ENCODE measurements at regions not wholly inside any gene's neighbourhood (a gene's known extent, or its start where the extent isn't known, plus 50 kb on each side); places are given as distances from the start of the nearest gene placed in this dataset.
A peak's percentile ranks its signal among the peaks of the same experiment; 100 is the strongest.
"Not testable (repeated sequence)": the region's sequence is repeated elsewhere in the genome, so short reads cannot be mapped to it uniquely, and the experiment has no call there.

- DNase-seq = no peak
Measured at GRCh38 chr17:14604591-14605266, 303.8 kb downstream of the HS3ST3B1 start.

- DNase-seq = no peak
Measured at GRCh38 chr17:14596224-14596623, 295.3 kb downstream of the HS3ST3B1 start.

GRCh38 chr17:14595656-14596055 lies 294.8 kb downstream of the HS3ST3B1 start:
- DNase-seq = no peak

GRCh38 chr17:14594690-14595089 lies 293.8 kb downstream of the HS3ST3B1 start:
- no peak for DNase-seq

DNA sequence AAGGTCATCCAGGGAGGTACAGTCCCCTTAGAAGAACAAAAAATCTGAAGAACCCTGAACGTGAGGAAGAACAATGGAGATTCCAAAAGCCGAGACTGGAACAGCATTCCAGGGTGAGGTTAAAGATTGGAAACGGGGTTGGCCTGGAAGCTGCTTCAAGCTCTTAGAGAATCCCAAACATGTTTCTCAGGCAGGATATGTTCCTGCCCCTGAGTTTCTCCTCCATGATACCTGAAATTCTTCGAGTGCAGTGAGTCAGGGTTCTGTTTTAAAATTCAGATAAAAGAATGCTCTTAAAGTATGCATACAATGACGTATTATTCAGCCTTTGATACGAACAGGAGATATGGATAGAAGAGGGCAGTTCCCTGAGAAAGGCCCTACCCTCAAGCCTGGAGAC lies 293.1 kb downstream of the HS3ST3B1 start:
- DNase-seq = peak; percentile 9

- no peak for DNase-seq
Measured at GRCh38 chr17:14590459-14591250, 289.8 kb downstream of the HS3ST3B1 start.

- DNase-seq = no peak
Measured at GRCh38 chr17:14585099-14585498, 284.2 kb downstream of the HS3ST3B1 start.

DNA sequence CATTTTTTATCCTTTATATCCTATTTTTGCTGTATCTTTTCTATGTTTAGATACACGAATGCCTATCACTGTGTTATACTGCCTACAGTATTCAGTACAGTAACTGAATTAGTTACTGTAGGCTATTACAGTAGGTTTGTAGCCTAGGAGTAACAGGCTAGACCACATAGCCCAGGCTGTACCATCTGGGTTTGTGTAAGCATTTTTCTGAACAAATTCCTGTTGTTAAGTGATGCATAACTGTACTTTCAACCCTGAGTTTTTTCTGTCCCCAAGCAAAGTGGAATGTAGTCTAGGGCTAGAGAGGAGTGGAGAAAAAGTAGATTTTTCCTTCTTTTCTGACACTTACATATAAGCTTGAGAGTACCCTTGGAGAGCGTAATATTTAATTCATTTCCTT lies 282.1 kb downstream of the HS3ST3B1 start:
- DNase-seq = no peak

DNA sequence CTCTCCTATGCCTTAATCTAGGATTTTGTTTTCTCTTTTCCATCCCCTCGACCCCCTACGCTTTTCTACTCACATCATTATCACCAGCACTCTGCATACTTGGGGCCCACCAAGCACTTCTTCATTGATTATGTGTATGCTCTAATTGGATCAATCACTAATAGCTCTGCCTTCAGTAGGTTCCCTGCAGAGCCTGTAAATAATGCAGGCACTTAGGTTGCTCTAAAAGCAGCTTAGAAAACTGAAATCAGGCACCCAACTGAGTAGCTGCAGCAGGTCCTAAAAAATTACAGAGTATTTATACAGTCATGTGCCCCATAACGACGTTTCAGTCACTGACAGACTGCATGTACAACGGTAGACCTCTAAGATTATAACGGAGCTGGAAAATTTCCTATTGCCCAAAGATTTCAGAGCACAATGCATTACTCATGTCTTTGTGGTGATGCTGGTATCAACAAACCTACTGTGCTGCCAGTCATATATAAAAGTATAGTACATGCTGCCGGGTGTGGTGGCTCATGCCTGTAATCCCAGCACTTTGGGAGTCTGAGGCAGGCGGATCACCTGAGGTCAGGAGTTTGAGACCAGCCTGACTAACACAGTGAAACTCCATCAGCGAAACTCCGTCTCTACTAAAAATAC lies 280.4 kb downstream of the HS3ST3B1 start:
- no peak for DNase-seq

DNA sequence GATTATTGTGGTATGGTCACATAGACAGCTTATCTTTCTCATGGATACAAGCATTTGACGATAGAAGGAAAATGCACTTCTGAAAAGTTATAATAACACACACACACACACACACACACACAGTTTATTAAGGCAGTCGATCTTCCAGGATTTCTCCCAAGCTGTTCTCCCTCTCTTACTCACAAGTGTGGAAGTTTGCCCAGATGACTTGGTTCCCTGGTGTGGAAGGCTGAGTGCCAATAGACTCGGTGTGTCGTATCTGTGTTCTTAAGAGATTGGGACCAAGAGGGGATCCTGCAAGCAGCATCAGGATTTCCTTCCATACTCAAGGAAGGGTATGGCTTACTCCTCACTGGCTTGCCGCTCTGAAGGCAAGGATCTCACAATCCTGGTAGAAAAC lies 279.6 kb downstream of the HS3ST3B1 start:
- peak; percentile 49 for DNase-seq

DNA sequence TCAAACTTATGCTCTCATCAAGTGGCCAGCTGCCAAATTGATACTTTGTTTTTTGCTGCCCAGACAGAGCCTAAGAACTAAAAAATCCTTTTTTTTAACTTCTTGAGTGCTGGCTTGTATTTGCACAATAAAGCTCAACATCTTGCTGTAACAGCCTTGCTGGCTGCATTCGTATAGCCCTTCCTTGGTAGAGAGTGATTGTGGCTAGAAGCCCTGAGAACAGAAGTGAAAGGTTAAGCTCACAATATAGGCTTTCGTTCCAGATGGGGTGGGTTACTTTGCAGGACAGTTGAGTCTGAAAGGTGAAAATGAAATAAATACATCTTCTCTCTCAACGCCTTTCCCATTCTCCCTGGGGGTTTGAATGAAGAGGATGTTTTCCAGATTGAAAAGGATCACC lies 278.8 kb downstream of the HS3ST3B1 start:
- no peak for DNase-seq

DNA sequence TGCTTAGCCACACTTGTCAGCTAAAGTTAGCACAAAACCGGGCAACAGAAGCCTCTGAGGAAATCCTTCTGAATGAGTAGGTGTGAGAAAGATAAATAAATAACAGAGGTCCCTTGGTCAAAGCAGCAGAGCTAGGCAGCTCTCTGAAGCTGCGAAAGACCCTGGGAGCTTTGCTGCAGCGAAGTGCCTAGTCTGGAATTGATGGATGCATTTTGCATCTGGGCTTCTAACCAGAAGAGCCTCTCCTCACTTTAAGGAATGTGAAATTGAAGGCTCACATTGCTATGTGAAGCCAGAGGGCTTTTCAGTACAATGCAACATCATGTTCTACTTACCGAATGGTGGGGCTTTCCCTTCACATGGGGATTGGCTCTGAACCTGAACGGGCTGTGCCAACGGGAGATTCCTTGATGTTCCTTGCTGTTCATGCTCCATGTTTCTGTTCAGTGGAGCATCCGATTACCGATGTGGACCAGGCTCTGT lies 274.6 kb downstream of the HS3ST3B1 start:
- peak; percentile 67 for DNase-seq

DNA sequence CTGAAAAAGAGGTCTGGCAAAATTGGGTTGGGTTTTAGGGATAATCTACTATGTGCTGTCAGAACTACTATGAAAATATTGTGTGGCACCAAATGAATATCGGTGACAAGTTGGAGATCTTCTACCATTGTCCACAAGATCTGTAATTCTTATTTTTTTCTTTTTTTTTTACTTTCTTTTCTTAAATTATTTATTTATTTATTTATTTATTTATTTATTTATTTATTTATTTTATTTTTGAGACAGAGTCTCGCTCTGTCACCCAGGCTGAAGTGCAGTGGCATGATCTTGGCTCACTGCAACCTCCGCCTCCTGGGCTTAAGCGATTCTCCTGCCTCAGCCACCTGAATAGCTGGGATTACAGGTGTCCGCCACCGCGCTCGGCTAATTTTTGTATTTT lies 259.4 kb downstream of the HS3ST3B1 start:
- DNase-seq = not testable (repeated sequence)

GRCh38 chr17:14559264-14560119 lies 258.6 kb downstream of the HS3ST3B1 start:
- no peak for DNase-seq

DNA sequence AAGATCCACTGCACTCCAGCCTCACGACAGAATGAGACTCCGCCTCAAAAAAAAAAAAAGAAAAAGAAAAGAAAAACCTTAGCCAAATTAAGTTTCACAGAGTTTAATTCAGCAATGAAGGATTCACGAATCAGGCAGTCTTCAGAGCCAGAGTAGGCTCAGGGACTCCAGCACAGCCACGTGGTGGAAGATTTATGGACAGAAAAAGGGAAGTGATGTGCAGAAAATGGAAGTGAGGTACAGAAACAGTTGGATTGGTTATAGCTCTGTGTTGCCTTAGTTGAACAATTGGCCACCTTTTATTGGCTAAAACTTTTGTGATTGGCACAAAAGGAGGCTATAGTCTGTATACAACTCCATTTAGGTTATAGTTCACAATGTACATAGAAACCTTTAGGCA lies 256.6 kb downstream of the HS3ST3B1 start:
- DNase-seq = no peak

- DNase-seq = no peak
Measured at GRCh38 chr17:14553847-14554246, 253.0 kb downstream of the HS3ST3B1 start.

GRCh38 chr17:14552306-14552705 lies 251.4 kb downstream of the HS3ST3B1 start:
- no peak for DNase-seq

DNA sequence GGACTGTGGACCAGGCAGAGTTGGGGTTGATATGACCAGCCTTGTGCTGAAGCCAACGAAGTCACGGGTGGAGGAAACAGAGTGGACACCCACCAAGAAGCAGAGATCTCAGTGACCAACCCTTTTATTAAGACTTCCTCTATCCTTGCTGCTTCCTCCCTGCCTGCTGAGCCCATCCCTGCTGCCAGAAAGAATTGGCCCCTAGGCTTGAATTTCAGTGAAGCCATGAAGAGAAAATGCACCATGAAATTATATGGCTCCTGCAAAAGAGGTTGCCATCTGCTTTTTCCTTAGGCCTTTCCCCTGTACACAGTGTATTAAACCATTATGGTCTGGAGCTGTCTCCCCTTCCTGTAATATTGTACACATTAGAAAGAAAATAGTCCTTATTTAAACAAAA lies 246.7 kb downstream of the HS3ST3B1 start:
- DNase-seq = no peak

DNA sequence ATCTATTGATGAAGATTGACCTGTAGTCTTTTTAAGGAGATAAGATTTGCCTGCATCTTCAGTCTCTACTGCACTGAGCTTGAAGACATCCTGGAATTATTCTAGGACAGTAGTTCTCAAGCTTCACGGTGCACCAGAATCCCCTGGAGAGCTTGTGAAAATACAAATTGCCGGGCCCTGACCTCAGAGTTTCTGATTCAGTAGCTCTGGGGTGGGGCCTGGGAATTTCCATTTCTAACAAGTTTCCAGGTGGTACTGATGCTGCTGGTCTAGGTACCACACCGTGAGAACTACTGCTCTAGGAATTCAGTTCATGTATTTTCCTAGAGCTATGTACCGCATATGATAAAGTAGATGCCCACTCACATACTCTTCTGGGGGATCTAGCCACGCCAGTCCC lies 246.1 kb downstream of the HS3ST3B1 start:
- DNase-seq = no peak

DNA sequence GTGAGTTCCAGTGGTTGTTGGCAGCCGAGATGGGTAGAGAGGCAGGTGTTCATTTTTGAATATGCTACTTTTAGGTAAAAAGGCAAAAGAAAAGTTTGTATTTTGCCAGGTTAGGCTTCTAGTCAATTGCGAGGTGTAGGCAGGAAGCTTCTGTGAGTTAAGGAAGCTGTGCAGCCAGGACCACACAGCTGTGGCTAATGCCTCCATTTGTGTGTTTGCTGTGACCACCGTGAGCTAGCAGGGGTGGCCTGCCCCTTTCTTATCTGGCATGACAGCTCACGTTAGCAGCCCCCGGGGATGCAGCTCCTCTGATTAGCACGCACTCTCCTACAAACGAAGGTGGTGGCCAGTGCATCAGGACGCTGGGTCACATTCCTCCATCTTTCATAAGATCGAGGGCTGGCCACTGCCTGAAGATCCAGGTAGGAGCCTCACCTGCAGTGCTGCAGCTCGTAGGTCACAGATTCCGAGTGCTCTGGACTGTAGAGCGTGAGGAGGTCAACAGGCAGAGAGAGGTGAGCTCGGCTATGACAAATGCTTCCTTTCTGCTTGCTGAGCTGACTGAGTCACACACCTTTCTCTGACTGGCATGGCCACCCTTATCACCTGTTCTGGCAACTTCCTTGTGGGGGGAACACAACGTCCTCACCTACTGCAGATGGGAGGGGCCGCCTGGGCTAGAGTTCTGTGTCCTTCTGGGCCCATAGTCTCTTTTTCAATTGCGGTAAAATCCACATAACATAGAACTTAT lies 244.4 kb downstream of the HS3ST3B1 start:
- DNase-seq = no peak

- DNase-seq = no peak
Measured at GRCh38 chr17:14541714-14542113, 240.8 kb downstream of the HS3ST3B1 start.

- DNase-seq = no peak
Measured at GRCh38 chr17:14539801-14540200, 238.9 kb downstream of the HS3ST3B1 start.
